HG03108 (cell line): ENCODE measurements at regions not wholly inside any gene's neighbourhood (a gene's known extent, or its start where the extent isn't known, plus 50 kb on each side); places are given as distances from the start of the nearest gene placed in this dataset.
"Not testable (repeated sequence)": the region's sequence is repeated elsewhere in the genome, so short reads cannot be mapped to it uniquely, and the experiment has no call there.

Experiments
- ATAC-seq: cut with Tn5 transposase; IDR thresholded peaks from one replicate; pipeline ENCODE4 v1.9.1; 2021; ENCODE audit warnings: moderate library complexity; ENCODE audit not compliant: unreplicated experiment

DNA sequence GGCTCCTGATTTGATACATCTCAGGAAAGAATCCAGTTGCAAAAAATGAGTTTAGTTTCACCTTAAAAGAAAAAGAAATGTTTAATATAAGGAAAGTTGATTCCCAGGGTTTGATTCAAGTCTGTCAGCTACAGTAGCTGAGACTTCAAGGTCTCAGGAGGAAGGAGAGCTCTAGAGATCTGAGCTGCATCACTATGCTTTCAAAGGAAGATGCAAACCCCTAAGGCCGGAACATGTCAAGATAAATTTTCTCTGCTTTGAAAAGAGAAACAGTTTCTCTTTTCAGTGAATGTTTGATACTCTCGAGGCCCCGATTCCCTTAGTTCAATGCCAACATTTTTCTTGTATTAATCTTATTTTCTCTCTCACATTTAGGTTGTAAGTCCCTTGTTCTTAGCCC lies 128.6 kb downstream of the RGPD3 start:
- no peak for ATAC-seq

DNA sequence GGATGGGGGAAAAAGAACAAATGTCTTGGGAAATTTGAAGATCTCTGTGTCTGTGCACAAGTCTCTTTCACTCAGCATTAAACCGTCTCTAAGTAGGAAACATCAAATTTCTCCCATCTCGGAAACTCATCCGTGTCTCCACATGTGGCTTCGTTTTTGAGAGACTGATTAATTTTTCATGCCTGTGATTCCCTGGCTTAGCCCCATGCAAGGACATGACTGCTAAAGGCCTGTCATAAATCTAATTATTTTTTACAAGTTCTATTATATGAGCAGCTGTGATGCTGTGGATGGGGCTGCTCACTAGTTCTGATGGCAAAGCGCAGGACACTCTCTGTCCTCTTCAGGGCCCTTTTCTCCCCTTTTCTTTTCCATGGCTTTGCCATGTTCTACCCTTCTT lies 129.1 kb downstream of the RGPD3 start:
- no peak for ATAC-seq

DNA sequence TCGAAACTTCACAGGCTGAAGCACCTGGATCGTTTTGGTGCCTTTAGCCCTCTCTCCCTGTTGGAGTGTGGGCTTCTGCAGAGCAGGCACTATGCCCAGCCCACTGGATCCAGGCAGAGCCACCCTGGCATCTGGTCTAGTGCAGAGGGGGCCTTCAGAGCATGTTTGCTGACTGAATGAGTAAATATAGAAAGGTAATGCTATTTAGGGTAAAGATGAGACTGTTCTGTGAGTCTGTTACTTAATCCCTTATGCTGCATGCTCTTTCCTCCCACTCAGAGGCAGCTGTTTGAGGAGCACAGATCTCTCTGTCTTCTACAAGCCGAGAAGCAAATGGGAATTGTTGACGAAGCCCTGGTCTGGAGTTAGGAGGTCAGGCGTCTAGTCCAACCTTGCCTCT lies 130.2 kb downstream of the RGPD3 start:
- no peak for ATAC-seq

- ATAC-seq, result no peak
Measured at GRCh38 chr2:106336737-106337136, 131.5 kb downstream of the RGPD3 start.

- no peak for ATAC-seq
Measured at GRCh38 chr2:106336108-106336507, 132.1 kb downstream of the RGPD3 start.

- ATAC-seq, result no peak
Measured at GRCh38 chr2:106334802-106335201, 133.4 kb downstream of the RGPD3 start.

GRCh38 chr2:106333253-106333873 lies 134.8 kb downstream of the RGPD3 start:
- ATAC-seq, result not testable (repeated sequence)

DNA sequence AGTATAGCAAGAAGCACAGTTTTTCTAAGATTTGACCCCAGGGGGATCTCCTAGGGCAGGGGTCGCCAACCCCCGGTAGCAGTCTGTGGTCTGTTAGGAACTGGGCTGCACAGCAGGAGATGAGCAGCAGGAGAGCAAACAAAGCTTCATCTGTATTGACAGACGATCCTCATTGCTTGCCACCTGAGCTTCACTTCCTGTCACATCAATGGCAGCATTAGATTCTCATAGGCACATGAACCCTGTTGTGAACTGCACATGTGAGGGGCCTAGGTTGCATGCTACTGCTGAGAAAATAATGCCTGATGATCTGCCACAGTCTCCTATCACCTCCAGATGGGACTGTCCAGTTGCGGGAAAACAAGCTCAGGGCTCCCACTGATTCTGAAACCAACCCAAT lies 136.2 kb downstream of the RGPD3 start:
- no peak for ATAC-seq

GRCh38 chr2:106330384-106331261 lies 136.5 kb upstream of the UXS1 start:
- not testable (repeated sequence) for ATAC-seq

DNA sequence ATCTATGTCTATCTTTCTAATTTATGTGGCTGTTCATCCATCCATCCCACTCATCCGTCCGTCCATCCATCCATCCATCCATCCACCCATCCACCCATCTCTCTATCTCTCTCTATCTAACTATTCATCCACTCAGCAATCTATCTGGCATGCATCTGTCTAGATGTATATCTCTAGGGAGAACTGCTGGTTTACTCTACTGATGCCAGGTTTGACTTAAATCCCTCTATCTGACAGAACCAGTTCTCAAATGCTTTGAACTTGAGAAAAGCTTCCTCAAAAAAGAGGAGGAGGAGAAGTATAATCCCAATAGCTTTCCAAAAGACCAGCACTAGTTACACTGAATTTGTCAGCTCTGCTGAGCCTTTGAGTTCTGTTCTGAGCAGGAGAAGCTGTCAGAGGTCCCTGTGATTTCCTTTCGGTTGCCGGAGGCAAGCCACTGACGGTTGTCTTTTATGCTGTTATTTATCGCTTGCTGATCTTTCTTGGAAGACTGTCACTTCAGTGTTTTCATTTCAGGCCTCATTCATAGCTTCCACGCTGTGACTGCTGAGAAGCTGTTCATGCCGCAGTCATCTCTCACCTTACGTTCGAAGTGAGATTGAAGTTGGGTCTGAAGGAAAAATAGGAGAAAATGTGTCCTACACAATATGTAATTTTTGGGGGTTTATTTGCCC lies 129.4 kb upstream of the UXS1 start:
- ATAC-seq, result no peak

DNA sequence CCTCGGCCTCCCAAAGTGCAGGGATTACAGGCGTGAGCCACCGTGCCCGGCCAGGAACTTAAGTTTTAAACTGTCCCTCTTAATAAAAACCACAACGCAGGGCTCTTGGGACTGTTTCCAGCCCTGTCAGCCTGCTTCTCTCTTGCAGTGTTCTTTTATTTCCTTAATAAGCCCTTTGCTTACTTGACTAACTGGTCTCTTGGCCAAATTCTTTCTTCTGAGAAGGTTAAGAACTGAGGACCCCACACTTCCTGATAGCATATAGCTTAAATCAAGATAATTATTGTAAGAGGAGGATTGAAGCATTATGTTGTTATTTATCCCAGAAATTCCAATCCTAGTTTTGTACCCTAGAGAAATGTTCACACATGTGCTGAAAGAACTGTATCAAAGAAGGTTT lies 128.2 kb upstream of the UXS1 start:
- no peak for ATAC-seq

DNA sequence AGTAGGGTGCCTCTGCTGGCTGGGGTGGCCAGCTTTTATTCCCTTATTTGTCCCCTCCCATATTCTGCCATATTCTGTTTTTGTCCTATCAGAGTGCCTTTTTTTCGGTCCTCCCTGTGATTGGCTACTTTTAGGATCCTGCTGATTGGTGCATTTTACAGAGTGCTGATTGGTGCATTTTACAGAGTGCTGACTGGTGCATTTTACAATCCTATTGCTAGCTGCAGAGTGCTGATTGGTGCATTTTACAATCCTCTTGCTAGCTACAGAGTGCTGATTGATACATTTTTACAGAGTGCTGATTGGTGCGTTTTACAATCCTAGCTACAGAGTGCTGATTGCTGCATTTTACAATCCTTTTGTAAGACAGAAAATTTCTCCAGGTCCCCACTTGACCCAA lies 126.3 kb upstream of the UXS1 start:
- not testable (repeated sequence) for ATAC-seq

DNA sequence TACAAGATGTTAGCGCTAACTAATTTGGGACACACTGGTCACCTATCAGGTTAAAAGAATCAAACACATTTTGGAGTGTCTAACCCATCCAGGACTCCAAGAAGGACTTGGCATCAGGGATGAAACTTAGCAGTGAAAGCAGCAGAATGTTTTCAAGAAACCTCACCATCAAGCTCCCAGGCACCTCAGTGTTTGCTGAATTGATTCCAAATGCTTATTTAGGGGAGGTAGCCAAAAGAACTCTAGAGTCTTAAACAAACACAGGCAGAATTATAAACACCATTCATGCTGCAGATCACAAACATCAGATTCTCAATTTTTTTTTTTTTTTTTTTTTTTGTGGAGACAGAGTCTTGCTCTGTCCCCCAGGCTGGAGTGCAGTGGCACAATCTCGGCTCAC lies 122.8 kb upstream of the UXS1 start:
- no peak for ATAC-seq

DNA sequence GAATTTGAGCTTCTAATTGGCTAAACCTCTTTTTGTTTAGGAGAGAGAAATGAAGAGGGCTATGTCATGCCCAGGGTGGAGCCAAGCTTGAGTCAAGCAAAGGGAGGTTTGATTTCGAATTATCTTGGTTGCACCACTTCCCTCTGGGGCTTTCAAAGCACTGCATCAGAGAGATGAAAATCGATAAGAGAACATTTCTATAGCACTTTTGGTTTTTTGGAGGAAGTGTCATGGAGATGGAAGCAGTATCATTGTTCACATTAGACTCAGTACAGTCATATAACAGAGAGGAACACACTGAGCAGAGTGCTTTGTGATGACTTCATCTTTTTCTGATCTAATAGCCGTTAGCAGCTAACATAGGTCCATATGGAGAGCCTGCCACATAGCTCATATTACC lies 120.3 kb upstream of the UXS1 start:
- ATAC-seq, result no peak

GRCh38 chr2:106311041-106311370 lies 116.9 kb upstream of the UXS1 start:
- no peak for ATAC-seq

DNA sequence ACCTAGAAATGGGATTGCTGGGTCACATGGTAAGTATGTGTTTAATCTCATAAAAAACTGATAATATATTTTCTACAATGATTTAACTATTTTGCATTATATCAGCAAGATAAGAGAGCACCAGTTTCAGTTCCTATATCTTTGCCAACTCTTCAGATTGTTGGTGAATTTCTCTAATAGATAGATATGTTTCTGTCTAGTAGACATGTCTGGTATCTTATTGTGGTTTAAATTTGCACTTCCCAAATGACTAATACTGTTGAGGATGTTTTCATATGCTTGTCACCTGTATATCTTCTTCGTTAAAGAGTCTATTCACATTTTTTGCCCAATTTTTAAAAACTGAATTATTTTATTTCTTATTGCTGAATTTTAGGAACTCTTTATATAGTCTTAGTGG lies 113.8 kb upstream of the UXS1 start:
- ATAC-seq, result no peak

DNA sequence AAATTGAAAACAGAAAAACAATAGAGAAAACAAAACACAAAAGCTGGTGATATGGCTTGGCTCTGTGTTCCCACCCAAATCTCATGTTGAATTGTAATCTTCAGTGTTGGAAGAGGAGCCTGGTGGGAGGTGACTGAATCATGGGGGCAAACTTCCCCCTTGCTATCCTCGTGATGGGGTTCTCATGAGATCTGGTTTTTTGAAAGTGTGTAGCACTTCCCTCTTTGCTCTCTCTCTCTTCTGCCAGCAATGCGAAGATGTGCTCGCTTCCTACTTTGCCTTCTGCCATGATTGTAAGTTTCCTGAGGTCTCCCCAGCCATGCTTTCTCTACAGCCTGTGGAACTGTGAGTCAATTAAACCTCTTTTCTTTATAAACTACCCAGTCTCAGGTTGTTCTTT lies 112.3 kb upstream of the UXS1 start:
- ATAC-seq, result no peak

DNA sequence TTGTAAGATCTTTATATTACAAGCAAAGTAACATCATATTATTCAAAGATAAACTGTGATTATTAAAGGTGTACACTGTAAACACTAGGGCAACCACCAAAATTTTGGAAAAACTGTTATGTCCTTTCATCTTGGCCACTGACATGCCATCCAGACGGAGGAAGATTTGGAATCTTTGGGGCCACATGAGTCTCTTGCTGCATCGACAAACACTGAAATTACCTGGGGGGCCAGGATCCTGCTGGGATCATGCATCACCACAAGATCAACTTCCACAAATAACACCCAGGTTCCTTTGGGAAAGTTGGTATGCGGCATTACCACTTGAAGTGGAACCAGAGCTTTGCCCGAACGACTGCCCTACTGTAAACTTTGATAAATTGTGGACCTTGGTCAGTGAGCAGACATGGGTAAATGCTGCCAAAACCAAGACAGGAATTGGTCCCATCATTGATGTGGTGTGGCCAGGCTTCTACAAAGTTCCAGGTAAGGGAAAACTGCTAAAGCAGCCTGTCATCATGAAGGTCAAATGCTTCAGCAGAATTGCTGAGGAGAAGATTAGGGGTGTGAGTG lies 110.6 kb upstream of the UXS1 start:
- no peak for ATAC-seq

DNA sequence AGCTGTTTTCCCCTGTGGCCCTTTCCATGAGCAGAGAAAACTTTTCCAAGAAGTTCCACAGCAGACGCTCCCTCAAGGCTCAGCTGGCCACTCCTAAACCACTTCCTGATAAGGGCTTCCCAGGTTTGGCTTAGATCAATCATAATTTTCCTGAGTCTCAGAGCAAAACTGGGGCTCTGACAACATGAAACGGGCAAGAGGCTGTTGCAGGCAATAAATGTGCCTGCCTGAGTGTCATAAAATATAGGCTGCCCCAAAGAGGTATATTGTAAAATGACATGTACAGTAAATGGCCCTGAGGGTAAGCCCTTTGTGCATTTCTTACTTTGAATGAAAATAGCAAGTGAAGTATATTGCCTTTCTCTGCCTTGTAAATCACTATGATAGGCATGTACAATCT lies 105.6 kb upstream of the UXS1 start:
- no peak for ATAC-seq

DNA sequence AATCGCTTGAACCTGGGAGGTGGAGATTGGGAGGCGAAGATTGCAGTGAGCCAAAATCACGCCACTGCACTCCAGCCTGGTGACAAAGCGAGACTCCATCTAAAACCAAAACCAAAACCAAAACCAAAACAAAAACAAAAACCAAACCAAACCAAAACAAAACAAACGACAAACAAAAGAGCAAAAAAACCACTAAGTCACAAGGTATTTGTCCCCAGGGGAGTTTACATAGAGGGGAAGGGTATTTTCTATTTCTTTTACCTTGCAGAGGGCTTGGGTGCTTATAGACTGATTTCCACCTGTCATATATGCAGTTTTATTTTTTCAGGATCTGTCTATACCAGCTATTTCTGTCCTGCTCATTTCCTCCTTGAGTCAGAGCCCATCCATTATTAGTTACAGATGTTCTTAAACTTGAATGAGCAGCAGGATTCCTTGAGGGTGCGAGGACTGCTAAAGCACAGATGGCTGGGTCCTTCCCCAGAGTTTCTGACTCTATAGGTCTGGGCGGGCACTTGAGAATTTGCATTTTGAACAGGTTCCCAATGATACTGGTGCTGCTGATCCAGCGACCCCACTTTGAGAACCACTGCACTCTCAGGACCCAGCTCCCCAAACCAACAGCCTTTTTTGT lies 102.2 kb upstream of the UXS1 start:
- no peak for ATAC-seq

DNA sequence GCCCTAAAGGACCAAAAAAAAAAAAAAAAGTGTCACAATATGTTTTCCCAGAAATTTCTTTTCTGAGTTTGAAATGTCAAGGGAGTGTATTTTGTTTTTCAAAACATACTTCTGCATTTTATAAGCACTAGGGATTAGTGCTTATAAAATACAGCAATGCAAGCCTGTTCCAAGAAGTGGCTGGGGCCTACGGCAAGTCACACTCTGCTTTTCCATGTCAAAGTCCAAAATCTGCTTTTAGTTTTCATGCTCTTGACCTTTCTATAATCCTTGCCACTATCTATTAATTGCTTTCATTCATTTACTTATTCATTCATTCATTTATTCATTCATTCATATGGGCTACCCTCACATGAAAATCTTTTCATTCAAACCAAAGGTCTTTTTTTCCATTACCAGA lies 100.1 kb upstream of the UXS1 start:
- no peak for ATAC-seq
